Panc1 (cell line): ENCODE measurements at regions not wholly inside any gene's neighbourhood (a gene's known extent, or its start where the extent isn't known, plus 50 kb on each side); places are given as distances from the start of the nearest gene placed in this dataset.

Source experiments
- CTCF ChIP-seq: fragments of 450-650 bp; IDR thresholded peaks from 2 replicates; pipeline ENCODE4 v1.5.1; 2017; ENCODE audit warnings: mild to moderate bottlenecking
- POLR2AphosphoS5 ChIP-seq: IDR thresholded peaks from 2 replicates; pipeline ENCODE4 v1.6.1; 2012; ENCODE audit warnings: mild to moderate bottlenecking, low read depth, low read length, moderate library complexity
- REST ChIP-seq, 2 experiments: IDR thresholded peaks; 2 replicates each; pipeline ENCODE4 v1.6.1; 2011 to 2012; ENCODE audit warnings: low read depth in 2 of 2, control low read depth in 1 of 2, low read length in 1 of 2, mild to moderate bottlenecking in 1 of 2, moderate library complexity in 1 of 2; ENCODE audit not compliant: insufficient read depth in 1 of 2
- SIN3A ChIP-seq: IDR thresholded peaks from 2 replicates; pipeline ENCODE4 v1.6.1; 2012; ENCODE audit warnings: low read depth, mild to moderate bottlenecking, low read length, moderate library complexity, borderline replicate concordance; ENCODE audit not compliant: insufficient read depth
- TCF7L2 ChIP-seq: IDR thresholded peaks from 2 replicates; pipeline ENCODE4 v1.6.1; 2011; ENCODE audit warnings: mild to moderate bottlenecking, low read depth, low read length, inconsistent platforms

- TF ChIP-seq CTCF (no peak), POLR2AphosphoS5 (no peak), REST (IDR thresholded peaks at IDR 0.05; ENCODE audit: insufficient read depth in 1 of 2, low read depth in 2 of 2, low read length in 1 of 2) (no peak), TCF7L2 (no peak), SIN3A (no peak)
Observed at GRCh38 chr2:2645162-2645855, 314.2 kb upstream of the MYT1L start.
